HFFc6 (cell line): ENCODE measurements at regions not wholly inside any gene's neighbourhood (a gene's known extent, or its start where the extent isn't known, plus 50 kb on each side); places are given as distances from the start of the nearest gene placed in this dataset.

ENCODE experiments used
- DNase-seq: peaks from one replicate; pipeline ENCODE4 v3.0.0-alpha.2; 2018
- H3K27ac Mint-ChIP-seq: 2 replicates; pipeline ENCODE4 v1.8.0; 2020; ENCODE audit warnings: mild to moderate bottlenecking, mixed read lengths
- H3K27me3 Mint-ChIP-seq: 2 replicates; pipeline ENCODE4 v1.8.0; 2021; ENCODE audit warnings: mild to moderate bottlenecking, moderate library complexity, mixed read lengths; ENCODE audit not compliant: insufficient read depth
- H3K36me3 Mint-ChIP-seq: 2 replicates; pipeline ENCODE4 v1.8.0; 2021; ENCODE audit warnings: low read depth, mixed read lengths
- H3K4me1 Mint-ChIP-seq: 2 replicates; pipeline ENCODE4 v1.8.0; 2020; ENCODE audit warnings: low read depth, mixed read lengths
- H3K4me3 Mint-ChIP-seq: 2 replicates; pipeline ENCODE4 v1.8.0; 2020; ENCODE audit warnings: mild to moderate bottlenecking, moderate library complexity, mixed read lengths
- H3K9me3 Mint-ChIP-seq: 2 replicates; pipeline ENCODE4 v1.8.0; 2020; ENCODE audit warnings: mild to moderate bottlenecking, mixed read lengths
- CTCF ChIP-seq: fragments of 200-600 bp; sonication (generic); IDR thresholded peaks from 2 replicates; pipeline ENCODE4 v1.5.0; 2021; ENCODE audit warnings: antibody characterized with exemption, mild to moderate bottlenecking

DNA sequence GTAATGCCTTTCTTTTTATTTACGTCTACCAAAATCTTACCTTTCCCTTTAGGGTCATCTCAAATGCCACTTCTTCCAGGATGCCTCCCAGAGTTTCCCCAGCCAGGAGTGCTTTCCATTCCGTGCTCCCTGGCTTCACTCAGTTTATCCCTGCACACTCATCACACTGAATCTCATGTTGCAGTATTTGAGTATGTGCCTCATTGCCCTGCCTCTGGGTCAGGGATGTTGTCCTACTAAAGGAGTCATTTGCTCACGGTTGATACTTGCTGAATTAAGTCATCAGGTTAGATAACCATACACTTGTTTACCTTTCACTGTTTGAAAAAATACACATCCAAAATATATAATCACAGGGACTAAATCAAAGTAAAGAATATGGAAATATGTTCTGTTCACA lies 356.2 kb upstream of the GATB start:
- H3K4me3 Mint-ChIP-seq, result no peak overlapping the region
- peaks cover 5% of the 10 kb centered on the region; the same call in 1 of the 2 replicates for H3K36me3 Mint-ChIP-seq
- no peak for TF ChIP-seq CTCF
- peaks cover 5% of the 10 kb centered on the region; the same call in 1 of the 2 replicates for H3K4me1 Mint-ChIP-seq
- H3K27ac Mint-ChIP-seq, result no peak overlapping the region
- no peak for DNase-seq
- H3K9me3 Mint-ChIP-seq, result no peaks in the 10 kb centered on the region
- H3K27me3 Mint-ChIP-seq, result peaks cover 15% of the 10 kb centered on the region

DNA sequence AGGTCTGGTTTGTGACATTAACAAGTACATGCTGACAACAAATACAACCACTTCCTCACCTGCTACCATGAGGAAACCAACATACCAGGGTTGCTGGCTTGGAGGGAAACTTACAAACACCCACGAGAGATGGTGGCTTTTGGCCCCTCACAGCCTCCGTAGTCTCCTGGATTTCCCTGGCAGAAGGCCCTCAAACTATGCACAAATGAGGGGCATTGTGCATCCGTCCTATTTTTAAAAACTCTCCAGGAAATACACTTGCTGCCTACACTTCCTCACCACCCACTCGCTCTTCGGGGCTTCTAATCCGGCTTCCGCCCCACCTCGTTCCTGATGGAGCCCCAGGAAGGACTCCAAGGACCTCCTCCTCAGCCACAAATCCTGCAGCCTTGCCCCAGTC lies 355.0 kb upstream of the GATB start:
- no peak for TF ChIP-seq CTCF
- no peak overlapping the region for H3K4me3 Mint-ChIP-seq
- peaks cover 15% of the 10 kb centered on the region for H3K27me3 Mint-ChIP-seq
- H3K9me3 Mint-ChIP-seq, result no peaks in the 10 kb centered on the region
- DNase-seq, result no peak
- peaks cover 5% of the 10 kb centered on the region; the same call in 1 of the 2 replicates for H3K36me3 Mint-ChIP-seq
- peaks cover 5% of the 10 kb centered on the region; the same call in 1 of the 2 replicates for H3K4me1 Mint-ChIP-seq
- no peak overlapping the region for H3K27ac Mint-ChIP-seq

DNA sequence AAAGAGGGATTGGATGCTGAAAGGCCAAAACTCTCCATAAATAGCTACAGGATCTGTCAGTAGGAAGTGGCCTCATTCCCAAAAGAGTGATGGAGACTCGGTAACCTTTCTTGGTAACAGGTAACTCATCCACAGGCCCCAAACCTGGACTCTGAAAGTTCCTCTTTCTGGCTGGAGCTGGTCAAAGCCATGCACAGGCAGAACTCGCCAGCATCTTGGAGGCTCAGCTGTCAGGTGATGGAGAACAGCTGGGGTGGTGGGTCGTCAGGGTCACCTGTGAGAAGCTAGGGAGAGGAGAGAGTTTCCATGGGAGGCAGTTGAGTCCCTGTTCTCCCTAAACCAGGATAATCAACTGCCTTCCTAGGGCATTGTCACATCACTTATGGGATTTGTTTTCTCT lies 354.3 kb upstream of the GATB start:
- Mint-ChIP-seq H3K27me3 (peaks cover 15% of the 10 kb centered on the region), H3K9me3 (no peaks in the 10 kb centered on the region), H3K4me1 (peaks cover 7% of the 10 kb centered on the region), H3K4me3 (no peak overlapping the region), H3K36me3 (peaks cover 5% of the 10 kb centered on the region; the same call in 1 of the 2 replicates), H3K27ac (no peak overlapping the region)
- no peak for DNase-seq
- TF ChIP-seq CTCF, result no peak

DNA sequence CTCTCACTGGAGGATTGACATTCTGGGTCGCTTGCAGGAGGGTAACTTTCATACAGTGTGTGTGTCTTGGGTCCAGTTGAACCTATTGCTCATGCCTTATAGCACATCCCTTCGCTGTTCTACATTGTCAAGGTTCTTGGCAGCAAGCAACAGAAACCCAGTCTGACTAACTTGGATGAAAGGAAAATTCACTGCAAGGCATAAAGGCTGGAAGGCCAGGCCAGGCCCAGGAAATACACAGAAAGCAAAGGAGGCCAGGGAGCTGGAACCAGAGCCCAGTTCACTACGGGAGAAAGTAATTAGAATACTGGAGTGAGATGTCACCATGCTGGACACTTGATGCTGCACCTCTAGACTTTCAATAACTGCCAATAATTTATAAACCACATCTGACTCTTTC lies 353.8 kb upstream of the GATB start:
- peaks cover 13% of the 10 kb centered on the region for H3K27me3 Mint-ChIP-seq
- H3K4me1 Mint-ChIP-seq, result peaks cover 13% of the 10 kb centered on the region
- TF ChIP-seq CTCF, result no peak

GRCh38 chr4:152112887-152113286 lies 352.1 kb upstream of the GATB start:
- Mint-ChIP-seq H3K4me1 (peaks cover 21% of the 10 kb centered on the region), H3K27me3 (peaks cover 13% of the 10 kb centered on the region), H3K9me3 (no peaks in the 10 kb centered on the region), H3K27ac (no peak overlapping the region), H3K36me3 (peaks cover 5% of the 10 kb centered on the region; the same call in 1 of the 2 replicates), H3K4me3 (no peak overlapping the region)
- TF ChIP-seq CTCF, result no peak
- no peak for DNase-seq

More for the DNA sequence above, 353.8 kb upstream of the GATB start:
- peaks cover 5% of the 10 kb centered on the region; the same call in 1 of the 2 replicates for H3K36me3 Mint-ChIP-seq
- H3K9me3 Mint-ChIP-seq, result no peaks in the 10 kb centered on the region
- no peak overlapping the region for H3K4me3 Mint-ChIP-seq
- no peak for DNase-seq
- no peak overlapping the region for H3K27ac Mint-ChIP-seq

GRCh38 chr4:152112190-152112589 lies 351.4 kb upstream of the GATB start:
- no peaks in the 10 kb centered on the region for H3K9me3 Mint-ChIP-seq
- peaks cover 26% of the 10 kb centered on the region for H3K4me1 Mint-ChIP-seq
- no peak for TF ChIP-seq CTCF
- H3K36me3 Mint-ChIP-seq, result peaks cover 5% of the 10 kb centered on the region; the same call in 1 of the 2 replicates
- DNase-seq, result no peak
- no peak overlapping the region for H3K27ac Mint-ChIP-seq
- no peak overlapping the region for H3K4me3 Mint-ChIP-seq
- H3K27me3 Mint-ChIP-seq, result peaks cover 10% of the 10 kb centered on the region
